Central memory CD8-positive, alpha-beta T cell (primary cell): ENCODE measurements at regions not wholly inside any gene's neighbourhood (a gene's known extent, or its start where the extent isn't known, plus 50 kb on each side); places are given as distances from the start of the nearest gene placed in this dataset.

Source experiments
- ATAC-seq: fragments of 150-1000 bp; cut with Tn5 transposase; replicated peaks from 2 replicates; pipeline ENCODE4 v1.10.0; 2022; ENCODE audit warnings: mild to moderate bottlenecking, moderate FRiP score, moderate number of reproducible peaks; ENCODE audit not compliant: poor library complexity, severe bottlenecking; ENCODE audit errors: extremely low read depth
- DNase-seq, 2 donors: peaks; one replicate each; pipeline ENCODE4 v3.0.0; 2021; ENCODE audit warnings: low spot score in 2 of 2
- H3K27ac Mint-ChIP-seq: one replicate; pipeline ENCODE4 v1.8.0; 2022; ENCODE audit warnings: low read depth, mild to moderate bottlenecking, moderate library complexity, mixed read lengths
- H3K27me3 Mint-ChIP-seq: one replicate; pipeline ENCODE4 v1.8.0; 2022; ENCODE audit warnings: mixed read lengths
- H3K36me3 Mint-ChIP-seq: one replicate; pipeline ENCODE4 v1.8.0; 2022; ENCODE audit warnings: mild to moderate bottlenecking, moderate library complexity, mixed read lengths; ENCODE audit not compliant: insufficient read depth
- H3K4me1 Mint-ChIP-seq: one replicate; pipeline ENCODE4 v1.8.0; 2022; ENCODE audit warnings: mixed read lengths
- H3K4me3 Mint-ChIP-seq: one replicate; pipeline ENCODE4 v1.8.0; 2022; ENCODE audit warnings: mild to moderate bottlenecking, moderate library complexity, mixed read lengths
- H3K9me3 Mint-ChIP-seq: one replicate; pipeline ENCODE4 v1.8.0; 2022; ENCODE audit warnings: mixed read lengths

- no peaks in the 10 kb centered on the region for H3K4me1 Mint-ChIP-seq
- H3K27ac Mint-ChIP-seq = no peak overlapping the region
- ATAC-seq (no peak), DNase-seq (no peak)
- no peak overlapping the region for H3K4me3 Mint-ChIP-seq
- no peaks in the 10 kb centered on the region for H3K36me3 Mint-ChIP-seq
- no peaks in the 10 kb centered on the region for H3K9me3 Mint-ChIP-seq
- peaks cover 28% of the 10 kb centered on the region for H3K27me3 Mint-ChIP-seq
Measured at GRCh38 chr9:117775591-117775990, 71.4 kb downstream of the TLR4 start.

GRCh38 chr9:117777823-117778222 lies 73.6 kb downstream of the TLR4 start:
- no peak overlapping the region for H3K27ac Mint-ChIP-seq
- no peak for DNase-seq
- no peak overlapping the region for H3K4me3 Mint-ChIP-seq
- H3K4me1 Mint-ChIP-seq = no peaks in the 10 kb centered on the region
- no peak for ATAC-seq
- H3K36me3 Mint-ChIP-seq = no peaks in the 10 kb centered on the region
- H3K9me3 Mint-ChIP-seq = no peaks in the 10 kb centered on the region
- H3K27me3 Mint-ChIP-seq = peaks cover 14% of the 10 kb centered on the region

- Mint-ChIP-seq H3K36me3 (no peaks in the 10 kb centered on the region), H3K27me3 (peaks cover 2% of the 10 kb centered on the region), H3K27ac (no peak overlapping the region), H3K4me3 (no peak overlapping the region), H3K9me3 (no peaks in the 10 kb centered on the region), H3K4me1 (no peaks in the 10 kb centered on the region)
- DNase-seq (no peak), ATAC-seq (no peak)
Measured at GRCh38 chr9:117779760-117780159, 75.6 kb downstream of the TLR4 start.

GRCh38 chr9:117782931-117783788 lies 79.0 kb downstream of the TLR4 start:
- Mint-ChIP-seq H3K27me3 (no peaks in the 10 kb centered on the region), H3K36me3 (no peaks in the 10 kb centered on the region), H3K4me3 (no peak overlapping the region), H3K9me3 (no peaks in the 10 kb centered on the region), H3K4me1 (no peaks in the 10 kb centered on the region), H3K27ac (no peak overlapping the region)
- DNase-seq (peak; percentile 44 to 59), ATAC-seq (peak; percentile 72)

- H3K36me3 Mint-ChIP-seq = no peaks in the 10 kb centered on the region
- no peak overlapping the region for H3K4me3 Mint-ChIP-seq
- no peaks in the 10 kb centered on the region for H3K9me3 Mint-ChIP-seq
- DNase-seq = peak in 1 of 2 donors; percentile 28
- H3K27me3 Mint-ChIP-seq = no peaks in the 10 kb centered on the region
- no peaks in the 10 kb centered on the region for H3K4me1 Mint-ChIP-seq
- ATAC-seq = peak; percentile 78
- no peak overlapping the region for H3K27ac Mint-ChIP-seq
Measured at GRCh38 chr9:117783828-117784227, 79.6 kb downstream of the TLR4 start.

- no peak for ATAC-seq
Measured at GRCh38 chr9:117784996-117785395, 80.8 kb downstream of the TLR4 start.

GRCh38 chr9:117787746-117788145 lies 83.5 kb downstream of the TLR4 start:
- no peak for DNase-seq
- no peaks in the 10 kb centered on the region for H3K36me3 Mint-ChIP-seq
- no peaks in the 10 kb centered on the region for H3K4me1 Mint-ChIP-seq
- no peaks in the 10 kb centered on the region for H3K27me3 Mint-ChIP-seq
- no peaks in the 10 kb centered on the region for H3K9me3 Mint-ChIP-seq
- no peak for ATAC-seq
- no peak overlapping the region for H3K27ac Mint-ChIP-seq
- H3K4me3 Mint-ChIP-seq = no peak overlapping the region

More at GRCh38 chr9:117784996-117785395, 80.8 kb downstream of the TLR4 start:
- no peaks in the 10 kb centered on the region for H3K36me3 Mint-ChIP-seq
- DNase-seq = no peak
- H3K27ac Mint-ChIP-seq = no peak overlapping the region
- no peaks in the 10 kb centered on the region for H3K9me3 Mint-ChIP-seq
- no peak overlapping the region for H3K4me3 Mint-ChIP-seq
- no peaks in the 10 kb centered on the region for H3K27me3 Mint-ChIP-seq
- H3K4me1 Mint-ChIP-seq = no peaks in the 10 kb centered on the region

GRCh38 chr9:117795271-117795670 lies 91.1 kb downstream of the TLR4 start:
- H3K27me3 Mint-ChIP-seq = peaks cover 33% of the 10 kb centered on the region
- no peaks in the 10 kb centered on the region for H3K4me1 Mint-ChIP-seq
- no peaks in the 10 kb centered on the region for H3K9me3 Mint-ChIP-seq
- no peak for ATAC-seq
- DNase-seq = no peak
- H3K4me3 Mint-ChIP-seq = no peak overlapping the region
- no peak overlapping the region for H3K27ac Mint-ChIP-seq
- H3K36me3 Mint-ChIP-seq = no peaks in the 10 kb centered on the region

GRCh38 chr9:117796681-117797080 lies 92.5 kb downstream of the TLR4 start:
- H3K4me3 Mint-ChIP-seq = no peak overlapping the region
- no peak for ATAC-seq
- H3K36me3 Mint-ChIP-seq = no peaks in the 10 kb centered on the region
- no peaks in the 10 kb centered on the region for H3K9me3 Mint-ChIP-seq
- no peak for DNase-seq
- no peak overlapping the region for H3K27ac Mint-ChIP-seq
- no peaks in the 10 kb centered on the region for H3K4me1 Mint-ChIP-seq
- peaks cover 43% of the 10 kb centered on the region for H3K27me3 Mint-ChIP-seq

- no peaks in the 10 kb centered on the region for H3K4me1 Mint-ChIP-seq
Measured at GRCh38 chr9:117800389-117800788, 96.2 kb downstream of the TLR4 start.

GRCh38 chr9:117809751-117810150 lies 105.5 kb downstream of the TLR4 start:
- H3K27me3 Mint-ChIP-seq = peaks cover 76% of the 10 kb centered on the region
- H3K9me3 Mint-ChIP-seq = no peaks in the 10 kb centered on the region
- H3K27ac Mint-ChIP-seq = no peak overlapping the region
- H3K4me3 Mint-ChIP-seq = no peak overlapping the region
- H3K36me3 Mint-ChIP-seq = no peaks in the 10 kb centered on the region
- ATAC-seq (no peak), DNase-seq (no peak)
- no peaks in the 10 kb centered on the region for H3K4me1 Mint-ChIP-seq

More at GRCh38 chr9:117800389-117800788, 96.2 kb downstream of the TLR4 start:
- DNase-seq = no peak
- Mint-ChIP-seq H3K36me3 (no peaks in the 10 kb centered on the region), H3K27ac (no peak overlapping the region), H3K27me3 (peaks cover 66% of the 10 kb centered on the region), H3K4me3 (no peak overlapping the region), H3K9me3 (no peaks in the 10 kb centered on the region)
- ATAC-seq = no peak

- no peak for DNase-seq
Measured at GRCh38 chr9:117815315-117815714, 111.1 kb downstream of the TLR4 start.

GRCh38 chr9:117815948-117816347 lies 111.7 kb downstream of the TLR4 start:
- Mint-ChIP-seq H3K27ac (no peak overlapping the region), H3K4me3 (no peak overlapping the region), H3K4me1 (peaks cover 6% of the 10 kb centered on the region), H3K36me3 (no peaks in the 10 kb centered on the region), H3K27me3 (peaks cover 54% of the 10 kb centered on the region), H3K9me3 (no peaks in the 10 kb centered on the region)
- ATAC-seq (no peak), DNase-seq (no peak)

More at GRCh38 chr9:117815315-117815714, 111.1 kb downstream of the TLR4 start:
- Mint-ChIP-seq H3K36me3 (no peaks in the 10 kb centered on the region), H3K27ac (no peak overlapping the region), H3K9me3 (no peaks in the 10 kb centered on the region), H3K4me3 (no peak overlapping the region), H3K4me1 (peaks cover 6% of the 10 kb centered on the region), H3K27me3 (peaks cover 54% of the 10 kb centered on the region)
- ATAC-seq = peak; percentile 46
